ENCODE measurements at regions not wholly inside any gene's neighbourhood (a gene's known extent, or its start where the extent isn't known, plus 50 kb on each side); places are given as distances from the start of the nearest gene placed in this dataset.
A peak's percentile ranks its signal among the peaks of the same experiment; 100 is the strongest.
"Not testable (repeated sequence)": the region's sequence is repeated elsewhere in the genome, so short reads cannot be mapped to it uniquely, and the experiment has no call there.

- no peak for DNase-seq
Measured at GRCh38 chr14:100421756-100422470, 98.8 kb downstream of the SLC25A47 start.

DNA sequence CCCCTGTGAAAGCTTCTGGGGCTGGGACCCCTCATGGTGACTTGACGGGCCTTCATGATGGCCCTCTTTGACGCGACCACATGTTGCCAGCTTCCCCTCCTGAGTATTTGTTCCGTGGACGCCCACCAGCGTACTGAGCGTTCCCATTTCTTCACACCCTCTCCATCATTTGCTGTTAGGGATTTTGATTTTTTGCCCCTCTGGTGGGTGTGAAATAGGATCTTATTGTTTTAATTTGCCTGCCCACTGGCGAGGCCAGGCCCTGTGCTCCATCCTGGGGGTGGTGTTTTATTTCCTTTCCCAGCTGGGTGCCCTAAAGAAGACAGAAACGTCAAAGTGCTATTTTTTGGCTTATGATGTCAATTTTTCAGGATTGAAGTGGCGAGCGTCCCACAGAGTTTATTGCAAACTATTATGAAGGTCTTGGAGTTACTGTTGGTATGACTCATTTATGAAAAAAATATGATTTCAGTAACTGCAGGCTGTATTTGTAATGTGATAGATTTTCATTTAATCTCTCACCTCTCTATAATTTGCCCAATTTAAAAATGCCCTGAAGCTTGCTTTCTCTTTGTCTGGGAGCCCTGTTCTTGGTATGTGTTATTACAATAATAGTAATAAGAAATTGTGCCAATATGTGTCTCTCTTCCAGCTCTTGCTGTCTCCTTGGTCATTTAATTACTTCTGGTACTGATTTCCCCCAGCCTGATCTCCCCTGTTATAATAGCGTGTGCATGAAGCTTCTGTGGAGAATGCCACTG is 99.6 kb downstream of the SLC25A47 start:
- no peak for DNase-seq

DNA sequence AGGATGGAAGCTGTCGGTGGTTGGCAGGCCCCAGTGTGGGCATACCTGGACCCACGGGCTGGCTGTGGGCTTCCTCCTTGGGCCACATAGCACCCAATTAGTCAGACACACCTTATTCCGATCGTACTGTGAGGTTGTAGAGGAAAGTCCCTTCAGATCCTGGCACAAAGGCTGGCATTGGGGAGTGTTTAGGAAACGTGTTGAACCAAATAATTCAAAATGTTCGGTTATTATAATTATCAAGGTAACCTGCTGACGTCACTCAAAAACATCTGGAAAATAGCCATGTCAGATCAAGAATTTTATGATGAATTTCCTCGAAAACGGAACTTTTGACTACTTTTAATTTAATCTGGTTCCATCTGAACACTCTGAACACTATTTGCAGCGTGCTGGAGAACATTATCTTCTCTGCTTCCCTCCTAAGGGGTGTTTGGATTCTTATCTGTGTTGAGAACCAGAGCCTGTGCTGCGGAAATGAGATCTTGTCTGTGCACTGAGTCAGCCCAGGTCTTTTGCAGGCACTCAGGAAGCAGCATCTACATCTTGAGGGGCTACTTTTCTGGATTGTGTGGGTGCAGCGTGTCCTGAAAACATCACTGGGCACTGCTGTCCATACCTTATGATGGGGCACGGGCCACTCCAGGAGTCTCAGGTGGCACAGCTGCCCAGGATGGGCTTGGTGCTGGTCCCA is 100.3 kb downstream of the SLC25A47 start:
- peak; percentile 27 for DNase-seq

DNA sequence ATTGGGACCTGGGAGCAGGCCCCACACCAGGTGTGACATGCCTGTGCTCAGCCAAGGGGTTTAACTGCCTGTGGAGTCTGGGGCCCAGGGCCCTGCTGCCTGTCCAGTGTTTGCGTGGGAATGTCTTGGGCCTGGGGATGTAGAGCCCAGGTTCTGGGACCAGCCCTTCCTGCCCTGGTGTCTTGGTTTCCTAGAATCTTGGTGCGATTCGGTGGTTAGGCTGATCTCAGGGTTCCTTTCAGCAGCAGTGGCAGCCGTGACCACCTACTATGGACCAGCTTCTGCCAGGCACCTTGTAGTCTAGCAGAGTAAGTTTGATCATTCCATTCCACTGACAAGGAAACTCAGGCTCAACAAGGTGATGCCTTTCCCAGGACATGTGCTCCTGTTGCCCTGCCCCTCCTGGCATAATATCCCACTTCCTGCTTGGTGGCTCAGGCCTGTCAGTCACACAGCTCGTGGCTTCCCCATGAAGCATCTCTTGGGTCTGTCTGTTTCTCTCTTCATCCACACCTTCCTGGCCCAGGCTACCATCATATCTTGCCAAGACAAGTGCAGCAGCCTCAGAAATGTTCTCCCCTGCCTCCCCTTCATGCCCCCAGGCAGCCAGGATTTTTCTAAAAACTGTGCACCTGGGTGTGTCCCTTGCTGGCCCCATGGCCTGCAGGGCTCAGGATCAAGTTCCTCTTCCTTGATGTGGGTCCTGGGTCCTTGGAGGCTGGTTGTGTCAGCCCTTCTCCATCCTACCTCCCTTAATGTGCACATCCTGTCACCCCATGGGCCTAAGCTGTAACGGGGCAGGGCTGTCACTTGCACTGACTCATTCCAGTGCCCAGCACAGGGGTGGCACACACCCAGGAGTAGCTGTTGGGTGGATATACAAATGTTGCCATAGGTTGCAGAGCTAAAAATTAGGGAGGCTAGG is 101.6 kb downstream of the SLC25A47 start:
- DNase-seq: no peak

- DNase-seq: no peak
Measured at GRCh38 chr14:100425429-100425827, 102.3 kb downstream of the SLC25A47 start.

DNA sequence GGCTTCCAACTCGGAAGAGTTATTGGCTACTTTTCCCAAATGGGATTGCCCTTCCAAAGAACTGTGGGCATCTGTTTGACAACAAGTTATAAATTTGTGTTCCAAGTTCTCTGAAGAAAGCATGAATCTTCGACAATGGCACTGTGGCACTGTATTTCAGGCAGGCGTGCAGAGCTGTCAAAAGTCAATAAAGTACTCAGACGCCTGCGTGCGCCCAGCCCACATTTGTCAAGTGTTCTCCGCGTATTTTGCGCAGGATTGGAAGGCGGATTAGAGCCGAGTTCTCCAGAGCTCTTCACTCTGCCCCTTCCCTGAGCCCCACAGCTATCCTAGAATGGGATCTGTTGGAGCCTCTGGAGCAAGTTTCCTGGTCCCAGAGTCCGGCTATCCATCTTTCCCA is 103.2 kb downstream of the SLC25A47 start:
- no peak for DNase-seq

DNA sequence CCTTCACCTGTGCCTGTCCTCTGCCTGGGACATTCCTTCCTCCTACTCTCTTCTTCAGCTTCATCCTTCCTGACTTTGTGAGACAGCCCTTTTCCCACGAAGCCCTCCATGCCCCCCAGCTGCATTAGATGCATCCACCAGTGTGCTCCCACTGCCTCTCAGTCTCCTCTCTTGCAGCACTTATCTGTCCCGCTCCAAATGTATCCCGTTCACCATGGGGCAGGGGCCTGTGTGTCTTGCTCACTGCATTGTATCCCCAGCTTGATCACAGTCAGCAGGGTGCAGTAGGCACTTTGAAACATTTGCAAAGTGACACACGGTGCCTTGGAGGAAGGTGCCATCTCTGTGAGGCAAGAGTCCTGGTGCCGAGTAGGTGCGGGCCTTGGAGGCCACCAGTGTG is 104.0 kb downstream of the SLC25A47 start:
- DNase-seq: no peak

- DNase-seq: no peak
Measured at GRCh38 chr14:100428727-100429126, 105.6 kb downstream of the SLC25A47 start.

DNA sequence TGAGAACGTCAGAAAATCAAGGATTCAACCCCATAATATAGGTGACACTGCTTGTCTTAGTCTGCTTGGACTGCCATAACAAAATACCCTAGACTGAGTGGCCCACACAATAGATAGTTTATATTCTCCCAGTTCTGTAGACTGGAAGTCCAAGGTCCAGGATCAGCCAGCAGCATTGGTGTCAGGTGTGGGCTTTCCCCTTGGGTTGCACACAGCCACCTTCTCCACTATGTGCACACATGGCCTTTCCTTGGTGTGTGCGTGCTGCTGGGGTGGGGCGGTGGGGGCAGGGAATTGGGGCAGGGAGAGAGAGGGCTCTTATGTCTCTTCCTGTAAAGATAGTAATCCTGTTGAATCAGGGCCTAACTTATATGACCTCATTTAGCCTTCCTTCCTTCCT is 106.4 kb downstream of the SLC25A47 start:
- DNase-seq: no peak

DNA sequence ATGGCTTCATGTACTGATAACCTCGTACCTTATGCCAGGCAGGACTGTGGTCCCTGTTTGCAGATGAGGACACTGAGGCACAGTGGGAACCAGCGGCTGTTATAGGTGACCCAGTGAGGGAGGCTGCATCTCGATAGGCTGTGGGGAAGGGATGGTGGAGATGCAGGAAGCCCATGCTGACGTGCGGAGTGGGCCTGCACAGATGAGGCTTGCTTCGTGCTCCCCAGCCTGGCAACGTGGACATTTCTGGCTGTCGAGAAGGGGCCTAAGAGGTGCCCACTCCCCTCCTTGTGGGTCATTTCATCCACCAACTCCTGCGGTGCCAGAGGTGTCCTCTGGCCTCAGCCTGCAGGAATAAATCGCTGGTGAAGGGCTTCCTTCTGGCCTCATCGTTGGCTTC is 107.4 kb downstream of the SLC25A47 start:
- no peak for DNase-seq

DNA sequence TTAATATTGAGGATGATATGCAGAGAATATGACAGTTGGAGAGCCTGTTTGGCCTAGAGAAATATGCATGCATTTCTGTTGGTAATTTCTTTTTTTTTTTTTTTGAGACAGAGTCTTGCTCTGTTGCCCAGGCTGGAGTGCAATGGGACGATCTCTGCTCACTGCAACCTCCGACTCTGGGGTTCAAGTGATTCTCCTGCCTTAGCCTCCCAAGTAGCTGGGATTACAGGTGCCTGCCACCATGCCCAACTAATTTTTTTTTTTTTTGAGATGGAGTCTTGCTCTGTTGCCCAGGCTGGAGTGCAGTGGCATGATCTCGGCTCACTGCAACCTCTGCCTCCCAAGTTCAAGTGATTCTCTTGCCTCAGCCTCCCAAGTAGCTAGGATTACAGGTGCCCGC is 108.3 kb downstream of the SLC25A47 start:
- DNase-seq: not testable (repeated sequence)

DNA sequence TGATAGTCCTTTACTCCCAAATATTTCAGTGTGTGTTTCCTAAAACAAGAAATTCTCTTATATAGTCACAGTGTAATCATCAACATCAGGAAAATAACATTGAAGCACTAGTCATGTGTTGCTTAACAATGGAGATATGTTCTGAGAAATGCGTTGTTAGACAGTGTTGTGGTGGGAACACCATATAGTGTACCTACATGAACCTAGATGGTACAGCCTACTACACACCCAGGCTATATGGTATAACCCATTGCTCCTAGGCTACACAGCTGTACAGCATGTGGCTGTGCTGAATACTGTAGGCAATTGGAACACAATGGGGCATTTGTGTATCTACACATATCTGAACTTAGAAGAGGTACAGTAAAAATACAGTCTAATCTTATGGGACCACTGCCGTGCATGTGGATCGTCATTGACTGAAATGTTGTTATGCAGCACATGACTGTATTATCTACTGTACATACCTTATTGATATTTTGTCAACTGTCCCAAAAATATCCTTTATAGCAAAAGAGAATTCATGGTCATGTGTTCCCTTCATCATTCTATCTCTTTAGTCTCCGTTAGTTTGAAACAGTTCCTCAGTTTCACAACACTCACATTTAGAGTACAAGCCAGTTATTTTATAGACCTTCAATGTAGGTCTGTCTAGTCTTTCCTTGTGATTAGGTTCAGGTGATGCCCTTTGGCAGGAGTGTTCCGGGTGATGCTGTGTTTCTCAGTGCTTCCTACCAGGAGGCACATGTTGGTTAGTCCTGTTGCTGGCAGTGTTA is 109.7 kb downstream of the SLC25A47 start:
- DNase-seq: no peak

DNA sequence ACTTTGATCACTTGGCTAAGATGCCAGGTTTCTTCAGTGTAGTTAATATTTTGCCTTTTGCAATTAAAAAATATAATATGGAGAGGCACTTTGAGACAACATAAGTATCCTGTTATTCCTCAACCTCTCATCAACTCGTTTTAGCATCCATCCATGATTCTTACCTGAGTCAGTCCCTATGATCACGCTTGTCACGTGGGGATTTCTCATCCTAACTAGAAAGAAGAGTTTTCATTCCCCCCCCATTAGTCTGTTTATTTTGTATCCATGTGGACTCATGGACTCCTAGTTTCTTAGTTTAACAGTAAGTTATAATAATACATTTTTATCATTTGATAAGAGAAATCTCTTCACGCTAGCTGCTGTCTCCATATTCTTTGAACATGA is 110.3 kb downstream of the SLC25A47 start:
- DNase-seq: no peak

DNA sequence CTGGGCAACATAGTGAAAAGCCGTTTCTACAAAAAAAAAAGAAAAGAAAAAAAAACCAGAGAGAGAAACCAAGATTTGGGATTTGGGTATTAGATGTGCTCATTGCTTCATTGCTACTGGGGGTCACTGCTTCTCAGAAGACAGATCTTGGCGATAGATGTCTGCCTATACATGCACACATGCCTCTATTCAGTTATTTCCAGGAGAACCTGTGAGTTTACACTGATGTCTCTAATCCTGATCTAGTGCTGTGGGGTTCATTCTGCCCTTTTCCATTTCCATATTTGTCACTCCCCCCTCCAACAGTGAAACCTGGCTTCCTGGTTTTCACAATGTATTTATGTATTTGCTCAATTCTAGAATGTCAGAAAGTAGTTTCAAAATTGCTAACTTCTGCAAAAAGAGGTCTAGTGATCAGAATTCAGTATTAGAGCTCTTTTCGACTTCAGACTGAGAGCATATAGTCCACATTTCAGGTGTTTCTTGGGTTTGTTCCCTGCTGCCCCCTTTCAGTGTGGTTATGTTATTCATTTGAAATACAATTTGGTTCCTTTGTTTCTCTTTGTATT is 111.0 kb downstream of the SLC25A47 start:
- no peak for DNase-seq

GRCh38 chr14:100434911-100435438 is 111.8 kb downstream of the SLC25A47 start:
- DNase-seq: no peak

DNA sequence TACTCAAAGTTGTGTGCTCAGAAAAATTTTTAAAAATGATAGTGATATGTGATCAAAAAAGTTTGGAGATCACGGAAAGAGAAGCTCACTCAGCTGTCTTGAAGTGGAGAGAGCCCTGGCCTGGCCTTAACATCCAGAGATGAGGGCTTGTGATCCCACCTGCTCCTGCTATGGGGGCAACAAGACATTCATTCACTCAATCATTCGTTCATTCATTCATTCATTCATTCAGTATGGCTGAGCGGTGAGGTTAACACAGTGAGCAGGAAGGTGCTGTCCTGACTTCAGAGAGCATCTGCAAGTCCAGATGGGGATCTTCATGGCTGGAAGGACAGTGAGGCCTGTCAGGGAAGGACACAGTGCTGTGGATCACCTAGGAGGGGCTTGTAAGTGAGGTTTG is 112.3 kb downstream of the SLC25A47 start:
- DNase-seq: no peak

- DNase-seq: no peak
Measured at GRCh38 chr14:100436745-100437406, 113.7 kb downstream of the SLC25A47 start.

DNA sequence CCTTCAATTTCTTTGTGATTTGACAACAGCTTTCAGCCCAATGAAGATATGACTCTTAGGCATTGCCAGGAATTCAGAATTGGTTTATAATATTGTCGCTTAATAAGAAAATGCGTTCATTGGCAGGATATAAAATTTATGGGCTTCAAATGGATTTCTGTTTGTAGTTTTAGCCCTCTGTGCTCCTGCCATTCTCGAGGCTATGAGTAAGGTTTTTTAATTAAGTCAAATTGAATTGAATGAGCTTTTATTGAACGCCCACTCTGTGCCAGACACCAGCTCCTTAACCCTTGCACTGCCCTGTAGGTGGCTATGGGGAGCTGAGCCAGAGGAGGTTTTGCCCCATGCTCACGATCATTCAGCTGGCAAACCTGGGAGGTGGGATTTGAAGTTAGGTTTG is 115.1 kb downstream of the SLC25A47 start:
- DNase-seq: no peak

DNA sequence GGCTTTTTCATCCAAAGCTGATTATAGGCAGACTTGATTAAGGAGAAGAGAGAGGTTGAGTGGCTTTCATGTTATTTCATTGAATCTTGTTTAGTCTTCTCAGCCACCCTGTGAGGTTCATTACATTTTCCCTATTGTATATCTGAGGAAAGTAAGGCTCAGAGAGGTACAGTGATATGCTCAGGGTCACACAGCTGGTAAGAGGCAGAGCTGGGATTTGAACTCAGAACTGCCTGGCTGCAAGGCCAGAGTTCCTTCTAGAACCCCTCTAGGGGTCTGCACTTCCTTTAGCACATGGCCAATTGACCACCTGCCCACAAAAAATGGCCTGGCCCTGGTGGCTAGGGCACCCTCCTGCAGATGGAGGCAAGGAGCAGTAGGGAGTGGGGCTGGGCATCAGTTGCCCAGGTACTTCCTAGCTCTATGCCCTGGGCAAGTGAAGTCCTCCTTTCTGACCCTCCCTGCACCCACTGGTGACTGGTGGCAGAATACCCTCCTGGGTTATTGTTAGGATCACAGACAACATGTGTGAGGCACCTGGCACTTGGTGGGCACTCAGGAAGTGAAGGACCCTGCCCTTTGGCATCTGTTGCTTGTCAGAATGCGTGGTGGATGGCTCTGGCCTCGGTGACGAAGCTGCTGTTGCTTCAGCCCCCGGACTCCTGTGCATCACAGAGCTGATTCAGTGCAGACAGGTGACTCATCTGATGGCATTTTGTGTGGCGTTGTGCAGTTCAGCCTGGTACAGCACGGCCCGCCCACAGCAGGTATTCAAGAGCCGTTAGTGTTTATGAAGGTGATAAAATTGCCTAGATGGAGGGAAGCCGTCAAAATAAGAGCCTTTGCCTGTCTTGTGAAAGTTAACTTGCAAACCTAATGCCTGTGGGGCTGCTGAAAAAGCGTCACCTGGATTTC is 115.8 kb downstream of the SLC25A47 start:
- DNase-seq: no peak

DNA sequence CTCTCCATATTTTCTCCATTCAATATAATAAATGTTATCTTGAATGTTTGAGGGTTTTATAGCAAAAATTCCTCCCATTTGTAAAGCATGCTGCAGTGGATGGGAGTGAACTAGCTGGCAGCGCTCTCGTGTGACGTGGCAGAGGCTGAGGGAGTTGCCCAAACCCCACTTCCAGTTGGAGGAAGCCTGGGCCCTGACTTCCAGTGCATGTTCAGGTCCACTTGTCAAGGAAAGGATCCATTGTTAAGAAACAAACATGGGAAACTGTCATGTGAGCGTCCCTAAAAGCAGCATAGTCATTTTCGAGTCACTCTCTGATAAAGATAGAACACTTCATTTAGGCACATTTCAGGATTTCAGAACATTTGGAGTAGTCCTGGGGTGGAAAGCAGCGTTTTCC is 116.6 kb downstream of the SLC25A47 start:
- no peak for DNase-seq

Measured in hematopoietic multipotent progenitor cell treated with erythropoietin and hydrocortisone succinate and interleukin-3 and kit ligand, for 6 days (in vitro differentiated cells).